ENCODE measurements at regions not wholly inside any gene's neighbourhood (a gene's known extent, or its start where the extent isn't known, plus 50 kb on each side); places are given as distances from the start of the nearest gene placed in this dataset.

DNA sequence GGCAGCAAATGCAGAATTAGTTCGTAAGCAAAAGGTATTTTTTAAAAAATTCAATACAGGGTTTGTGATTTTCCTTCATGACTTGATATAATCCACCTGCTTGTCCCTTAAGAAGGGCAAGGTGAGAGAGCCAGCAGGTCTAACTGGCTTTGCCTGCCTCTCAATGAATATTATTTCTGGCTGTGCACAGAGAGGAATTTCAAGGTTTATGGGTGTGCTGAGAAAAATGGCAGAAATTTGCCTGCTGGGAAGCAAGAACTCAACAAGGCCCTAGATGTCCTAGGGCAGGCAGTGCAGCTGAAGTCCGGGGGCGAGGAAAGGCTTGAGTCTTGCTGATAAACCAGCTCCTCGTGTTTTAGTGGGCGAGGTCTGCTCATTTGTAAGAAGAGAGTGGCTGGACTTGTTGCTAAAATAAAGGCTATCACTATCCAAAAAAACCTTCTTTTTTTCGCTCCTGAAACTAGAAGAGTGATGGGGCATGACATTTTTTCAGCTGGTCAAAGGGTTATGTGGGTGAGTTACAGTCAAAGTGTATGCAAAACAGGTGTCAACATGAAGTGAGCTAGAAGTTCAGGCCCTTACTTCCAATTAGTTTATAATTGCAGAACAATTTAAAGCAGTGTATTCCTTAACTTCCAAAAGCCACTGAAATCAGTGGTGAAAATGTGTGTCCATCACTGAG is 385.8 kb upstream of the KLF6 start:
- TF ChIP-seq, protein P1, sequence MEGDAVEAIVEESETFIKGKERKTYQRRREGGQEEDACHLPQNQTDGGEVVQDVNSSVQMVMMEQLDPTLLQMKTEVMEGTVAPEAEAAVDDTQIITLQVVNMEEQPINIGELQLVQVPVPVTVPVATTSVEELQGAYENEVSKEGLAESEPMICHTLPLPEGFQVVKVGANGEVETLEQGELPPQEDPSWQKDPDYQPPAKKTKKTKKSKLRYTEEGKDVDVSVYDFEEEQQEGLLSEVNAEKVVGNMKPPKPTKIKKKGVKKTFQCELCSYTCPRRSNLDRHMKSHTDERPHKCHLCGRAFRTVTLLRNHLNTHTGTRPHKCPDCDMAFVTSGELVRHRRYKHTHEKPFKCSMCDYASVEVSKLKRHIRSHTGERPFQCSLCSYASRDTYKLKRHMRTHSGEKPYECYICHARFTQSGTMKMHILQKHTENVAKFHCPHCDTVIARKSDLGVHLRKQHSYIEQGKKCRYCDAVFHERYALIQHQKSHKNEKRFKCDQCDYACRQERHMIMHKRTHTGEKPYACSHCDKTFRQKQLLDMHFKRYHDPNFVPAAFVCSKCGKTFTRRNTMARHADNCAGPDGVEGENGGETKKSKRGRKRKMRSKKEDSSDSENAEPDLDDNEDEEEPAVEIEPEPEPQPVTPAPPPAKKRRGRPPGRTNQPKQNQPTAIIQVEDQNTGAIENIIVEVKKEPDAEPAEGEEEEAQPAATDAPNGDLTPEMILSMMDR (IDR thresholded peaks at IDR 0.05; ENCODE audit: low read depth, low read length, missing input control): no peak
- TF ChIP-seq RAD21 (IDR thresholded peaks at IDR 0.05) (no peak), YY1 (IDR thresholded peaks at IDR 0.05) (no peak)

All from liver (tissue), 3 donors.